GM23338 (cell line): ENCODE measurements at regions not wholly inside any gene's neighbourhood (a gene's known extent, or its start where the extent isn't known, plus 50 kb on each side); places are given as distances from the start of the nearest gene placed in this dataset.

Source experiments
- ATAC-seq: fragments of 200-7000 bp; cut with Tn5 transposase; 3 replicates; pipeline ENCODE4 v1.9.1; 2020
- DNase-seq: peaks from one replicate; pipeline ENCODE4 v3.0.0-alpha.2; 2015; ENCODE audit warnings: low spot score
- H2AFZ ChIP-seq: fragments of 200-600 bp; sonication (generic); 2 replicates; pipeline ENCODE4 v1.8.0; 2016; ENCODE audit warnings: antibody characterized with exemption, mild to moderate bottlenecking, moderate library complexity
- H3F3A ChIP-seq: fragments of 200-600 bp; sonication (generic); replicated peaks from 2 replicates; pipeline ENCODE4 v1.8.0; 2017; ENCODE audit warnings: antibody characterized with exemption, mixed run types, low read depth
- H3K27ac ChIP-seq: fragments of 200-600 bp; sonication (generic); 2 replicates; pipeline ENCODE4 v1.6.1; 2016; ENCODE audit warnings: low read depth
- H3K27me3 ChIP-seq: fragments of 200-600 bp; sonication (generic); 2 replicates; pipeline ENCODE4 v1.8.0; 2016; ENCODE audit warnings: mild to moderate bottlenecking, mixed run types, moderate library complexity; ENCODE audit not compliant: insufficient read depth
- H3K36me3 ChIP-seq: fragments of 200-600 bp; sonication (generic); 2 replicates; pipeline ENCODE4 v1.8.0; 2016; ENCODE audit warnings: mild to moderate bottlenecking; ENCODE audit not compliant: insufficient read depth
- H3K4me1 ChIP-seq: fragments of 200-600 bp; sonication (generic); 2 replicates; pipeline ENCODE4 v1.8.0; 2016; ENCODE audit warnings: mild to moderate bottlenecking, moderate library complexity; ENCODE audit not compliant: insufficient read depth
- H3K4me2 ChIP-seq: fragments of 200-600 bp; sonication (generic); 2 replicates; pipeline ENCODE4 v1.7.1; 2017; ENCODE audit warnings: mixed run types
- H3K4me3 ChIP-seq: fragments of 200-600 bp; sonication (generic); 2 replicates; pipeline ENCODE4 v1.6.1; 2016; ENCODE audit warnings: mixed run types
- H3K79me2 ChIP-seq: fragments of 200-600 bp; sonication (generic); replicated peaks from 2 replicates; pipeline ENCODE4 v1.8.0; 2017; ENCODE audit warnings: mild to moderate bottlenecking; ENCODE audit not compliant: insufficient read depth
- H3K9me2 ChIP-seq: fragments of 200-600 bp; sonication (generic); 2 replicates; pipeline ENCODE4 v1.8.0; 2017; ENCODE audit not compliant: insufficient read depth
- H4K20me1 ChIP-seq: fragments of 200-600 bp; sonication (generic); replicated peaks from 2 replicates; pipeline ENCODE4 v1.8.0; 2017; ENCODE audit warnings: mild to moderate bottlenecking; ENCODE audit not compliant: insufficient read depth
- H3K27ac Mint-ChIP-seq: 2 replicates; pipeline ENCODE4 v1.8.0; 2020; ENCODE audit warnings: inconsistent platforms, mild to moderate bottlenecking, moderate library complexity, mixed read lengths
- H3K27me3 Mint-ChIP-seq: 3 replicates; pipeline ENCODE4 v1.8.0; 2022; ENCODE audit warnings: low read depth, mild to moderate bottlenecking, moderate library complexity, mixed read lengths, inconsistent platforms; ENCODE audit not compliant: insufficient read depth, poor library complexity
- H3K36me3 Mint-ChIP-seq: 3 replicates; pipeline ENCODE4 v1.8.0; 2021; ENCODE audit warnings: low read depth, mild to moderate bottlenecking, inconsistent platforms, moderate library complexity, mixed read lengths
- H3K4me1 Mint-ChIP-seq: 3 replicates; pipeline ENCODE4 v1.8.0; 2020; ENCODE audit warnings: mild to moderate bottlenecking, inconsistent platforms, mixed read lengths
- H3K4me3 Mint-ChIP-seq: 3 replicates; pipeline ENCODE4 v1.8.0; 2021; ENCODE audit warnings: moderate library complexity, mild to moderate bottlenecking, inconsistent platforms, mixed read lengths
- H3K9me3 Mint-ChIP-seq: 3 replicates; pipeline ENCODE4 v1.8.0; 2020; ENCODE audit warnings: moderate library complexity, mild to moderate bottlenecking, inconsistent platforms, mixed read lengths
- CREB1 ChIP-seq: fragments of 250-450 bp; sonication (Bioruptor Pico); IDR thresholded peaks from 2 replicates; pipeline ENCODE4 v1.5.0; 2020; ENCODE audit warnings: low read depth, mild to moderate bottlenecking, moderate library complexity
- CTCF ChIP-seq, 2 experiments: fragments of 200-600 bp in 1 of 2; sonication (generic) in 1 of 2; conservative IDR thresholded peaks; 2 replicates each; pipeline versions ENCODE4 v1.5.1 to v1.6.1; 2016 to 2017; ENCODE audit warnings: antibody characterized with exemption in 2 of 2, low read depth in 2 of 2, mild to moderate bottlenecking in 2 of 2, moderate library complexity in 1 of 2
- ETS1 ChIP-seq: IDR thresholded peaks from 2 replicates; pipeline ENCODE4 v1.6.1; 2016; ENCODE audit warnings: antibody characterized with exemption
- EZH2 ChIP-seq: fragments of 200-600 bp; sonication (generic); IDR thresholded peaks from one replicate; pipeline ENCODE4 v1.8.0; 2017; ENCODE audit warnings: antibody characterized with exemption, mild to moderate bottlenecking, low read depth; ENCODE audit not compliant: unreplicated experiment
- EZH2phosphoT487 ChIP-seq: fragments of 200-600 bp; sonication (generic); IDR thresholded peaks from one replicate; pipeline ENCODE4 v1.8.1; 2018; ENCODE audit warnings: antibody characterized with exemption; ENCODE audit not compliant: unreplicated experiment
- JUNB ChIP-seq: IDR thresholded peaks from one replicate; pipeline ENCODE4 v1.6.1; 2016; ENCODE audit warnings: antibody characterized with exemption; ENCODE audit not compliant: unreplicated experiment
- NANOG ChIP-seq: IDR thresholded peaks from 2 replicates; pipeline ENCODE4 v1.6.1; 2016; ENCODE audit warnings: antibody characterized with exemption, borderline replicate concordance
- POLR2AphosphoS5 ChIP-seq: IDR thresholded peaks from 2 replicates; pipeline ENCODE4 v1.6.1; 2016; ENCODE audit warnings: antibody characterized with exemption, low read depth
- REST ChIP-seq: IDR thresholded peaks from one replicate; pipeline ENCODE4 v1.6.1; 2018; ENCODE audit warnings: antibody characterized with exemption; ENCODE audit not compliant: unreplicated experiment
- STAT1 ChIP-seq: IDR thresholded peaks from one replicate; pipeline ENCODE4 v1.6.1; 2016; ENCODE audit warnings: antibody characterized with exemption; ENCODE audit not compliant: unreplicated experiment
- ZNF114 ChIP-seq: fragments of 250-450 bp; sonication (Bioruptor Pico); IDR thresholded peaks from 2 replicates; pipeline ENCODE4 v1.5.0; 2020; ENCODE audit warnings: mild to moderate bottlenecking, moderate library complexity
- ZNF331 ChIP-seq: fragments of 250-450 bp; sonication (Bioruptor Pico); IDR thresholded peaks from 2 replicates; pipeline ENCODE4 v1.5.0; 2020; ENCODE audit warnings: low read depth, mild to moderate bottlenecking, moderate library complexity
- ZNF462 ChIP-seq: fragments of 250-450 bp; sonication (Bioruptor Pico); IDR thresholded peaks from 2 replicates; pipeline ENCODE4 v1.5.0; 2020; ENCODE audit warnings: mild to moderate bottlenecking, moderate library complexity

GRCh38 chr11:110818032-110818687 is 105.9 kb upstream of the ARHGAP20 start:
- Histone ChIP-seq H3F3A (no peaks in the 10 kb centered on the region), H3K4me2 (no peak overlapping the region), H2AFZ (no peak overlapping the region), H3K79me2 (no peaks in the 10 kb centered on the region), H3K9me2 (peaks cover 4% of the 10 kb centered on the region; the same call in 1 of the 2 replicates), H4K20me1 (no peaks in the 10 kb centered on the region), H3K4me3 (no peak overlapping the region), H3K27ac (no peak overlapping the region), H3K4me1 (no peaks in the 10 kb centered on the region), H3K27me3 (no peaks in the 10 kb centered on the region), H3K36me3 (no peaks in the 10 kb centered on the region)
- H3K4me3 Mint-ChIP-seq = no peak overlapping the region
- no peak for TF ChIP-seq ZNF462 (CRISPR knock-in tag)
- TF ChIP-seq STAT1 = no peak
- TF ChIP-seq EZH2phosphoT487 = no peak
- TF ChIP-seq JUNB = no peak
- TF ChIP-seq EZH2 = no peak
- TF ChIP-seq ZNF114 = no peak
- no peak for TF ChIP-seq ETS1
- TF ChIP-seq REST = no peak
- TF ChIP-seq NANOG = no peak
- no peak for TF ChIP-seq POLR2AphosphoS5
- TF ChIP-seq ZNF331 = no peak
- TF ChIP-seq CTCF (conservative IDR thresholded peaks at IDR 0.05; ENCODE audit: low read depth in 2 of 2) = no peak
- TF ChIP-seq CREB1 (CRISPR knock-in tag) = no peak
- no peaks in the 10 kb centered on the region for H3K4me1 Mint-ChIP-seq
- no peaks in the 10 kb centered on the region for H3K36me3 Mint-ChIP-seq
- peaks cover 11% of the 10 kb centered on the region; the same call in 2 of the 3 replicates for H3K9me3 Mint-ChIP-seq
- no peaks in the 10 kb centered on the region for H3K27me3 Mint-ChIP-seq
- no peak overlapping the region for H3K27ac Mint-ChIP-seq
- DNase-seq (no peak), ATAC-seq (no peak)
